ELR (cell line): ENCODE measurements at regions not wholly inside any gene's neighbourhood (a gene's known extent, or its start where the extent isn't known, plus 50 kb on each side); places are given as distances from the start of the nearest gene placed in this dataset.
A peak's percentile ranks its signal among the peaks of the same experiment; 100 is the strongest.
"Not testable (repeated sequence)": the region's sequence is repeated elsewhere in the genome, so short reads cannot be mapped to it uniquely, and the experiment has no call there.

Experiments used
- DNase-seq: peaks from one replicate; pipeline ENCODE4 v3.0.0-alpha.2; 2015; ENCODE audit warnings: low read depth

DNA sequence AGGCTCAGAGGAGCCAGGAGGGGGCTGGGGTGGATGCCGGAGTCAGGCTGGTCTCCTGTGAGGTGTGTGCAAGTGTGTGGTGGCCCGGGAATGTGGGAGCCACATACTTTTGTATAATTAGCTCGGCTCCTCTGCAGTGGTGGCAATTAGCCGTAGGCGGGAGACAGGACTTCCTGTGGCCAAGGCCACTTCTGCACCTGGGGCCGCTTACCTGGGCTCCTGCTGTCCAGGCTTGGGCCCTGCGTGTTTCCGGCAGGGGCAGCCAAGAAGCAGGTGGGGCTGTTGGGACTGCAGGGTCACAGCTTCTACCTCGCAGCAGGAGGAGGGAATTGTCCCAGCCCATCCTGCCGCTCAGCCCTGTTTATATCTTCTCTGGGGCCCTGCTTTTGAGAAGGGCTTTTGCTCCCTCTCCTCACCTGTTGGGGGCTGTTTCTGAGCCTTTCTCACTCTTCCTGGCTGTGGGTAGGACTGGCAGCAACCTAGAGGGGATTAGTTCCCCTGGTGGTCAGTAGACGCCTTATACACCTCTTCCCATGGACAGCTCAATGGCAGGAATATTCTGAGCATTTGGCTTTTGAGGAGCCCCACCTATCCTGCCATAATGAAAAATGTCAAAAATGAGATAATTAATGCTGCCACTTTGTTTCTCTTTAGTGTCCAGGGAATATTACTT, 145.4 kb upstream of the PITX1 start:
- DNase-seq: peak; percentile 13

DNA sequence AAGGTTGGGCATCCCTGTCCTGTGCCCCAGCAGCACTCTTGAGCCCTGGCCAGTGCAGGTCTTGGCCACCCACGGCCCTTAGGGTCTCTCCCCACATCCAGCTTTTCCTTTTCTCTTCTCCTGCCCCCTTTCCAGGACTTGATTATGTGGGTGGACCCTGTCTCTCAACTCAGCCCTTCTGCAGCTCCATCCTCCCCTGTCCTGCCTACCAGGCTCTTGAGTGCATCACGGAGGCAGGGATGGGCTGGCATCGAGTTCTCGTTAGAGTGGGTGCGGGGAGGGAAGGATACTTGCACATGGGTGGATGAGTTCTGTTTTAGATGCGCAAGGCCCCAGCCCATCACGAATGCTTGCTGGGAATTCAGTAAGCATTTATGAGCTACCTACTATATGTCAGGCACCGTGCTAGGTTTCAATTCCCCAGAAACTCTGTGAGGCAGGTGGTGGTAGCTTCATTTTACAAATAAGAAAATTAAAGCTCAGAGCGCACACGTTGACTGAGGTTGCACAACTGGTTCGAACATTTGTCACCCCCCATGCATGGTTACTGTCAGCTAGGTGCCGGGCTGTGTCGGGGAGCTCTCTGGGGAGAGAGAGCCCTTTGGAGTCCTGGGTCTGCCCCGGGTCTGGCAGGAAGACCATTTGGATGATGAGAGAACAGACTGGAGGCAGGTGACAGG, 144.6 kb upstream of the PITX1 start:
- no peak for DNase-seq

DNA sequence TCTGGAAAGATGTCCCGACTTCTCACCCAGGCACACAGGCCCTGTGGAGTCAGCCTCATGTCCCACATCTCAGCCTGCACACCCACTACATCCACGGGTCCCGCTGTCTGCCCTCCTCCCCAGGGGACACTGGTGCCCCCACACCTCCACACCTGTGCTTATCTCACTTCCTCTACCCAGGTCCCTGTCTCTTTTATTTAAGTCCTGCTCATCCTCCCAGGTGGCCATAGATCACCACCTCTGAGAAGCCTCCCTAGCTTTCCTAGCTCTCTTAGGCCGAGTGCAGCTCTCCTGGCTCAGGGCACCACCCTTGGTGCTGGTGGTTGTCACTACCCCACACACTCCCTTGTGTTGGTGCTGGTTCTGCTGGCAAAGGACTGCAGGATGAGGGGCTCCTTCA, 143.6 kb upstream of the PITX1 start:
- no peak for DNase-seq

DNA sequence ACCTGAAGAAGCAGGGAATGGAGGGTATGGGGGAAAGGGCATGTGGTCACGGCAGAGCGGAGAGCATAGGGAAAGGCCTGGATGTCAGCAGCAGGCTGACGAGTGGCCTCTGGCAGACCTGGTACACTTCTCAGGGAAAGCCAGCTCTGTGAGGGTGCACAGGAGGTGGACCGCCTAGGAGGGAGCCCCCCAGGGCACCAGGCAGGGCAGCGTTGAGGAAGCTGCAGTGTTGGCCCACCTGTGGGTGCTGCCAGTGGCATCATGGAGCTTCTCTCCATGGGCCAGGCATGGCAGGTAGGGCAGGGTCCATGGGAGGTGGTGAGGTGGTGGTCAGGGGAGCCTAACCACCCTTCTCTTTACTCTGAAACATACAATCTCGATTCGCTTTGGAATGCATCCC, 143.0 kb upstream of the PITX1 start:
- DNase-seq: no peak

DNA sequence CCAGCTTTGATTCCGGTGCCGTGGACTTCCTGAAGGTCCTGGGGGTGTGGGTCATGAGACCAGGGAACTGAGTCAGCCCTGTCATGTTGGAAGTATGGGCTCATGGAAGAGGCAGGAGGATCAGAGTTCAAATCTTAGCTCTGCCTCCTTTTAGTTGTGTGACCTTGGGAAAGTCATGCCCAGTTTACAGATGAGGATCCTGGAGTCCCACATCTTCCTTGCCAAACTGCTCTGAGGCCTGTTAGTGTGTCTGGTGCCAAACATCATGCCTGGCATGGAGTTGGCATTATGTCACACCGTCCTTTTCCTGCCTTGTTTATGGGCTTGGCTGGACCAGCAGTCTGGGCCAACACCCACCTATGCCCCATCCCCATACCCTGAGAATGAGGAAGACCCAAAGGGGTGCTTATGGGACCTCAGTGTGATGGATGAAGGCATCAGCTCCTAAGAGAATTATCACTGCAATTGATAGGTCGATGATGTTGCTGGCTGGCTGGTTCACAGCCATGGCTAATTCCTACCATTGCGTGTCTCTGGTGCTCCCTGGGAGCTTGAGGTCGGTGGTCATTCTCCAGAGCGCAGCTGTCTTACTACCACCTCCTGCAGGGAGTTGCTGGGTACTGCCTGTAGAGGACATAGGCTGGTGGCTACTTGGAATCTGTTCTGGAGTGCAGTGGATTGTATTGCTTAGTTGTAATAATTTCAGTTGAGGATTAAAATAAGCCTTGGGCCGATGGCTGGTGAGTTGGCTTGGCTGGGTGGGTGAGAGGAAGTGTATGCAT, 140.5 kb upstream of the PITX1 start:
- DNase-seq: peak; percentile 26

DNA sequence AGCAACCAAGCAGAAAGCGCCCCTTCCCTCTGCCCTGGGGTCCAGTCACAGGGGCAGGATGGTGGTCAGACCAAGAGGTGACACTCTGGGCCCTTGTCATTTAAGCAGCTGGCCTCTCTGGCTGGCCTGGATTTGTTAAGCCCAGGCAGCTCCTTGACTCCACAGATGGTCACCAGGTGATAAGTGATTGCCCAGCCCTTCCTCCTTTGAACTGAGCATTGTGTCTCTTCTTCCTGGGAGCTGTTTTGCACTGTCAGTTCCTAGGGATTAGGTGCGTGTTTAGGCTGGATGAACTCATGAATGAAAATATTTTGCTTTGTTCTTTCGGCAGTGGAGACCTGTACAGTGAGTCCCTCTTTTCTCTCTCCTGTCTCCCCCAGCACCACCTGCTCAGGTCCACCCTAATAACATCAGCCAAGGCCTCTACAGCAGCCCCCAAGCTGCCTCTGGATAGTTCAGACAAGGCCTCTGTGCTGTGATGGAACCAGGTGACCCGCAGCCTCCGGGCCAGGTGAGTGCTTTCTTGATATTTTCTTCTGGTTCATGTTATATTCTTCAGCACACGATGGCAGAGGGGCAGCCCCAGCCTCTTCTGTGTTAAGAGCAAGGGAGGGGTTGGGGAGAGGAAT, 139.7 kb upstream of the PITX1 start:
- no peak for DNase-seq

DNA sequence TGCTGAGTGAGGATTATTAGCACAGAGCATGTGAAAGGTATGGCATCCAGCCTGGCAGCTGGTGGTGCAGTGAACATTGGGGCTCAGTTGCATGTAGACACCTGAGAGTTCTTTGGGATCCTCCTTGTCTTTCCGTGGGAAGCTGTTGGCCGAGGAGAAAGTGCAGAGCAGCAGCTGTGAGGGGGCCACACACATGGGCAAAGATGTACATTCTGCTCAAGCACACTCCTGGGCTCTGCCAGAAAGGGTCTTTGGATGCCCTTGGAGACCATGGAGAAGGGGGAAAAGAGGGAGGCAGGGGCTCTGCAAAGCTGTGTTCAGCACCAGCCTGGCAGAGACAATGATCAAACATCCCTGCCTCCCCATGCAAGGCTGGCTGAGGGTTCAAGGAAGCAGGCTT, 138.7 kb upstream of the PITX1 start:
- DNase-seq: no peak

DNA sequence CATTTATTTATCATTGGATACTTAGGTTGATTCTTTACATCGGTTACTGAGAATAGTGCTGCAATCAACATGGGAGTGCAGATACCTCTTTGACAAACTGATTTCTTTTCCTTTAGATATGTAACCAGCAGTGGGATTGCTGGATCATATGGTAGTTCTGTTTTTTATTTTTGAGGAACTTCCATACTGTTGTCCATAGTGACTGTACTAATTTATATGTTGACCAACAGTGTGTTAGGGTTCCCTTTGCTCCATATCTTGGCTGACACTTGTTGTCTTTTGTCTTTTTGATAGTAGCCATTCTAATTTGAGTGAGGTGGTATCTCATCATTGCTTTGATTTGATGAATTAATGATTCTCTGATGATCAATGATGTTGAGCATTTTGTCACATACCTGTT, 137.3 kb upstream of the PITX1 start:
- no peak for DNase-seq

DNA sequence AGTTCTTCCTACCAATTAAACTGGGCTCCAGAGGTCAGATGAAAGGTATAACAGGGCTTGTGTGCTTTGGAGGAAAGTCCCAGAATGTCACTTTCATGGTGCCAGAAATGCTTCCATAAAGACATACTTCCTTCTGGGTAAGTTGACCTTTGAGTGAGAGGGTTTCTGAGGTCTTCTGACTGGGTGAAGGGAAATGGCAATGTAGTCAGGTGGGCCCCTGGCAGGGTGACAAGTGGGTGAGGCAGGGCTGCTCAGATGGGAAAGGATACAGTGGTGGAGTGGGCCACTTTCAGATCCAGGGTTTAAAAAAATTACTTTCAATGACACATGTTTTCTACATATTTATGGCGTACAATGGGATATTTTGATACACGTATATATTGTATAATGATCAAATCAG, 136.5 kb upstream of the PITX1 start:
- no peak for DNase-seq

DNA sequence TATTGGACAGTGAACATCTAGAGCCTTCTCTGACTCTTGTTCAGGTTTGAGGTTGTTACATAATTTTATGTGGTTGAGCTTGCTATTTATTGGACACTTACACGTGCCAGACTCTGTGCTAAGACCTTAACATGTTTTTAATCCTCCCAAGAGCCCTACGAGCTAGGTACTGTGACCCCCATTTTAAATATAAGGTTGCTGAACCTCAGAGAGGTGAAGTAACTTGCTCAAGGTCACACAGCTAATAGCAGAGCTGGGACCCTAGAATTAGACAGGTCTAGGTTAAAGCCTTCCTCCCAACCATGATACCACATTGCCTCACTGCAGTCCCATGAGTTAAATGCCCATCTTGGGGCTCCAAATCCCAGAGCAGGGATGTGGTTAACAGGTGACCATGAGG, 135.7 kb upstream of the PITX1 start:
- no peak for DNase-seq

DNA sequence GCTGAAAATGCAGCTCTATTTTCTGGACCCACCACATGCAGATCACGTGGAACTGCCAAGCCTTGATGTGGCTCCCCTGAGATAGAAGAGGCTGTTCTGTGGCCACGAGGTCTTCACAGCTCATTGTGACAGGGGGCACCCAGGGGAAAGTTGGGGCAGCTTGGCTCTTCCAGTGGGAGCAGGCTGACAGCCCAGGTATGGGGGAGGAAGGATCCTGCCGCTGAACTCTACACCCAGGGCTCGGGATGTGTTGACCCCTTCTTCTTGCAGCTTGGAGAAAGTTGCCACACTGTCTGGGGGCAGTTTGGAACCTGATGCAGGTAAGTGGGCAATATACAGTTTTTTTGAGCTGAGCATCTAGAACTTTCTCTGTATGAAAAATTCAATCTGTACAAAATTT, 133.6 kb upstream of the PITX1 start:
- DNase-seq: no peak

DNA sequence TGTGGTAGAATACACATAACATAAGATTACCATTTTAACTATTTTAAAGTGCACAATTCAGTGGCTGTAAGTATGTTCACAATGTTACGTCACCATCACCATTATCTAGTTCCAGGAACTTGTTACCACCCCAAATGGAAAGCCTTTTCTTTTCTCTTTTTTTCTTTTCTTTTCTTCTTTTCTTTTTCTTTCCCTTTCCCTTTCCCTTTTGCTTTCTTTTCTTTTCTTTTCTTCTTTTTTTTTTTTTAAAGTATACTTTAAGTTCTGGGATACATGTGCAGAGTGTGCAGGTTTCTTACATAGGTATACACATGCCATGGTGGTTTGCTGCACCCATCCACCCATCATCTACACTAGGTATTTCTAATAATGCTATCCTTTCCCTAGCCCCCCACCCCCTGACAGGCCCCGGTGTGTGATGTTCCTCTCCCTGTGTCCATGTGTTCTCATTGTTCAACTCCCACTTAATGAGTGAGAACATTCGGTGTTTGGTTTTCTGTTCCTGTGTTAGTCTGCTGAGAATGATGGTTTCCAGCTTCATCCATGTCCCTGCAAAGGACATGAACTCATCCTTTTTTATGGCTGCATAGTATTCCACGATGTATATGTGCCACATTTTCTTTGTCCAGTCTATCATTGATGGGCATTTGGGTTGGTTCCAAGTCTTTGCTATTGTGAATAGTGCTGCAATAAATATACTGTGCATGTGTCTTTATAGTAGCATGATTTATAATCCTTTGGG, 131.0 kb upstream of the PITX1 start:
- DNase-seq: not testable (repeated sequence)

DNA sequence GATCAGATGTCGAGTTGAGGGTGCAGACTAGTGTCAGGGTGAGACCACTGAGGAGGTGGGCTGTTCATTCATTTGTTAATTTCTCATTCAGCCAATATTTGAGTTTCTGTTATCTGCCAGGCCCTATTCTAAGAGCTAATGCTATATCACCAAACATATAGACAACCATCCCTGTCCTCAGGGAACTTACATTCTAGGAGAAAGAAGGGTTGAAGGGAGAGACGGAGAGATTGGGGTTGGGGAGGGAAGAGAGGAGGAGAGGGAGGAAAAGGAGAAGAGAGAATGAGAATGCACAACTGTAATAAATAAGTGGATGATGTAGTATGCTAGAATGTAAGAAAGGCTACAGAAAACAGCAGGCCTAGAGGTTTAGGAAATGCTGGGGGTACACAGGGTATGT, 129.9 kb upstream of the PITX1 start:
- DNase-seq: no peak

DNA sequence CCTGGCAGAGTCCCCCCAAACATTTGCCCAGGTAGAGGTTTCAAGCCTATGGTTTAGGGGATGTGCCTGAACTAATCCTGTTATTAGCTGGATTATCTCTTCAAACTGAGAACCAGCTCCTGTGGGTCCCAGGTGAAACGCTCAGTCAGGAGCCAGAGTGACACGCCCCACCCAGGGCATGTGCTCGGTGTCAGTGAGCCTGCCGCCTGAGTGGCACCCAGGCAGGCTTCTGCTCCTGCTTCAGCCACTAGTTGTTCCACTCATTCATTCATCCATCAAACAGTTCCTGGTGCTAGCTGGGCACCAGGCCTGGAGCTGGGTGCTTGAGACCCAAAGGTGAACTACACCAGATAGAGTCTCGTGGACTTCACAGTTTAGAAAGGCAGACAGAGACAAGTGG, 129.4 kb upstream of the PITX1 start:
- no peak for DNase-seq

DNA sequence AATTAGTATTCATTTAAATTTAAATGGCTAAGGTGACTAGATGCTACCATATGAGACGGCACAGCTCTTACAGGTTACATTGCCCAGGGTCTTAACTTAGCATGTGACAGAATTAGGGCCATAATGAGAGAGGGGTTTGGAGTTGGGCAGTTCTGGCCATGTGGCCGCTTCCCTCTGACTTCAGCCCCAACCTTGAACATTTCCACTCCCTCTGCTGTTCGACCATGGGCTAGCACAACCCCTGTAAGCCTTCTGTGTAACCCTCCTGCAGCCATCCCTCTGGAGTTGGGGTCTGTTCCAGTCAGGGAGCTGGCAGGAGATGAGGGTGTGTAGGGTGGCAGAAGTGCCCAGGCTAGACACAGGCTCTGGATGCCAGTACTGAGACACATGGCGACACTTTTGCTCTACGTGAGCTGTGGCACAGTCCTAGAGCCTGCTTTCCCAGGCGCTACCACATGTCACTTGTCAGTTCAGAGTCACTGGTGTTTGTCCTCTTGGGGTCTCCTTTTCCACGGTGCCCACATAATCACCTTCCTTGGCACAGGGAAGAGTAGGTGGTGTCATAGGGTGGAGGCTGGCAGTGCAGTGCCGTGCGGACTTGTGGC, 128.7 kb upstream of the PITX1 start:
- peak; percentile 32 for DNase-seq

DNA sequence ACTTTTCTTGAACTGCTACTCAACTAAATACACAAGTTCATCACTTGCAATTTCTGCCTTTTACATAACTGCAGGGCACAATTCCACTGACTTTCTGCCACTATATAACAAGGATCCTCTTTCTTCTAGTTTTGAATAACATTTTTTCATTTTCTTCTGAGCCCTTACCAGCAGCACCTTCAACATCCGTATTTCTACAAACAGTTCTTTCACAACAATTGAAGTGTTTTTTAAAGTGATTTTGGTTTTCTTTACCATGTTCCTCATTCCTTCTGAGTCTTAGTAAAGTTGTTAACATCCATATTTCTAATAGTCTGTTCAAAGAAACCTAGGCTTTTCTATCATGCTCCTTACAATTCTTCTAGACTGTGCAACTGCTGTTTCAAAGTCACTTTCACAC, 127.2 kb upstream of the PITX1 start:
- no peak for DNase-seq

DNA sequence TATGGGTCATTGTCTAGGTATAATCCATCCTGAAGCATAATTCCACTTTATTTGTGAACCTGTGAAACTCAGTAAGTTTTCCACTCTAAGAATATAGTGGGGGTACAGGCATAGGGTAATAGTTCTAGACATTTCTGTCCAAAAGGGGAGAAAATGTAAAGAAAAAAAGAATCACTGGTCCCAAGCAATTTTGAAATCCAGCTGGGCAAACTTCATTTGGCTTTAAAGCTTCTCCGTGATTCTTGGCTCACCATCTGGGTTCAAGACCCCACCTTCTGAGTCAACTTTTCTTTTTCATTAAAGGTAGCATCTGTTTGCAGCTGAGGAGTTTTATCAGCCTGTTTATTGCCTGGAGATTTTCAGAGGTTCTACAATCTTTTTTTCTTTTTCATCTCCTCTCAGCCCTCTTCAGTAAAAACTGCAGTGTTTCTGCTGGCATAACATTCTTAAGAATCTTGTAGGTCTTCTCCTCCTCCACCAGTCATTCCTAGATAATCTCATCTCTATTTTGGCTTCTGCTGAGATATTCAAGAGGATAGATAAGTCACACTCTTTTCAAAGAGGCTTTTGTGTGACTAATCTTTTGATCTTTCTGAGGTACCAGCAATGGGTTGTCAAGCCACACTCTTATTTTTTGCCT, 126.1 kb upstream of the PITX1 start:
- no peak for DNase-seq

DNA sequence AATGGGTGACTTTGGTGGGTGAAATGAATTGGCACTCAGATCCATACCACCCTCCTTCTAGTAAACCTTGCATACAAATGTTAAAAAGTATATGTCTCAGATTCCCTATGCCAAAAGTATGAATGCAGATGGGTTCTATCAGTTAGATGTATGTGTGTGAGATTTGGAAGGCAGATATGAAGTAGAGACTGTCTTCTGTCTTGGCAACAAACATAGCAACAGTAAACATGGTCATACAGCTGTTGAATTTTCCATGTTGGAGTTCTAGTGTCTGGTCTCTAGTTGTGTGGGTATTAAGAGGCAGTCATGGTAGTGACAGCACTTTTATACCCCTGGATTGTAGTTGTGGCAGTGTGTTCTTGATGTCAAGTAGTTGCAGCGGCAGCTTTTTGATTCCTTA, 125.6 kb upstream of the PITX1 start:
- DNase-seq: no peak

DNA sequence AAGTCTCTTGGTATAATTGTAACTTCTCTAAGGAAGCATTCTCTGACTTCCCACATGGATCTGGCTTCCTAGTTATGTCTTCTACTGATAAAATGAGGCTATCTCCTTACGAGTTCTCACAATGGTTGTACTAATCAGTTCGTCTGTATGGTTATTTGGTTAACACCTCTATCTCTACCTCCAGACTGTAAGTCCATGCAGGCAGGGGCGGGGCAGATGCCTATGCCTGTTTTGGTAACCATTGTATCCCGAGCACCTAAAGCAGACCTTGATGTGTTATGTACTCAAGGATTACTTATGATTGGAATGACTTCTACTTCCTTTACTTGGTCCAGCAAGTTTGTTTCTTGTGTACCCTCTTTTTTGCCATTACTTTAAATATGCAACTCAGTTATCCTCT, 125.0 kb upstream of the PITX1 start:
- DNase-seq: no peak

DNA sequence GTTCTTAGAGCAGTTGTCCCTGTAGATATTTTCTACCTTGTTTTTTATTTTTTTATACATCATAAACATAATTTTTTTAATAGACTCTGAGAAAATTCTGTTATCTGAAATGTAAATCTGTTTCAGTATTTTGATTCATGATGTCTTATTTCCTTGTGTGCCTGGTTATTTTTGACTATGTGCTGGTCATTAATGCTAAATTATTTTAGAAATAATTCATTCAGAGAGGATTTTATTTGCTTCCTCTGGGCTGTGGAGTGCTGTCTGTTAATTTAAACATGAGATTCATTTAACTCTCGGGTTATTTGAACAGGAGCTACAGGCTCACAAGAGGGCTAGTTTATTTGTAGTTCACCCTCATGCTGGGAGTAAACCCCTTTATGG, 124.3 kb upstream of the PITX1 start:
- DNase-seq: no peak
